ENCODE measurements at regions not wholly inside any gene's neighbourhood (a gene's known extent, or its start where the extent isn't known, plus 50 kb on each side); places are given as distances from the start of the nearest gene placed in this dataset.

GRCh38 chr13:65915195-65915594 lies 1314.9 kb downstream of the PCDH9 start (continued):
- TF ChIP-seq PATZ1 (CRISPR knock-in tag; IDR thresholded peaks at IDR 0.05; ENCODE audit: borderline replicate concordance), result no peak
- TF ChIP-seq, protein P1, sequence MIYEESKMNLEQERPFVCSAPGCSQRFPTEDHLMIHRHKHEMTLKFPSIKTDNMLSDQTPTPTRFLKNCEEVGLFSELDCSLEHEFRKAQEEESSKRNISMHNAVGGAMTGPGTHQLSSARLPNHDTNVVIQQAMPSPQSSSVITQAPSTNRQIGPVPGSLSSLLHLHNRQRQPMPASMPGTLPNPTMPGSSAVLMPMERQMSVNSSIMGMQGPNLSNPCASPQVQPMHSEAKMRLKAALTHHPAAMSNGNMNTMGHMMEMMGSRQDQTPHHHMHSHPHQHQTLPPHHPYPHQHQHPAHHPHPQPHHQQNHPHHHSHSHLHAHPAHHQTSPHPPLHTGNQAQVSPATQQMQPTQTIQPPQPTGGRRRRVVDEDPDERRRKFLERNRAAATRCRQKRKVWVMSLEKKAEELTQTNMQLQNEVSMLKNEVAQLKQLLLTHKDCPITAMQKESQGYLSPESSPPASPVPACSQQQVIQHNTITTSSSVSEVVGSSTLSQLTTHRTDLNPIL (CRISPR knock-in tag; IDR thresholded peaks at IDR 0.05; ENCODE audit: low read depth), result no peak
- TF ChIP-seq RARB (CRISPR knock-in tag; IDR thresholded peaks at IDR 0.05), result no peak
- TF ChIP-seq ESRRG (CRISPR knock-in tag; IDR thresholded peaks at IDR 0.05), result no peak
- TF ChIP-seq TCF4 (CRISPR knock-in tag; IDR thresholded peaks at IDR 0.05; ENCODE audit: borderline replicate concordance), result no peak
- no peak for TF ChIP-seq ZNF70 (CRISPR knock-in tag; IDR thresholded peaks at IDR 0.05)
- no peak for TF ChIP-seq BACH2 (CRISPR knock-in tag; IDR thresholded peaks at IDR 0.05; ENCODE audit: borderline replicate concordance)

DNA sequence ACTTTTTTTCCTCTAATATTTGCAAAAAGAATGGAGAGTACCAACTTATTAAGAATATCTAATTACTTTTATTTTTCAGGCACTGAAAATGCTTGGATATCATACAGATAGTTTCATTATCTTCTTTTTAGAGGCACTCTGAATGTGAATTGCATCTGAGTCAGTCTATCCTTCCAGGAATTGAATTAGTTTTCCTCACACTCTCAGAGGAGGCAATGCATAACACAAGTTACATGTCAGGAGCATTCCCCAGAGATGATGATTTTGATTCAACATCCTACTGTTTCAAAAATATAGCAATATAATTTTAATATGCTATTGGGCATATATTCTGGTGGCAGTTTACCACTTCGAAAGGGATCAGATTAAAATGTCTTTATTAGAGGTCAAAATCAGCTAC lies 1315.4 kb downstream of the PCDH9 start:
- no peak for TF ChIP-seq TOX (CRISPR knock-in tag; IDR thresholded peaks at IDR 0.05; ENCODE audit: borderline replicate concordance)
- peak; percentile 50; the same call in 1 of the 2 replicates for TF ChIP-seq ISL1 (CRISPR knock-in tag; IDR thresholded peaks at IDR 0.05)
- no peak for TF ChIP-seq BACH2 (CRISPR knock-in tag; IDR thresholded peaks at IDR 0.05; ENCODE audit: borderline replicate concordance)

DNA sequence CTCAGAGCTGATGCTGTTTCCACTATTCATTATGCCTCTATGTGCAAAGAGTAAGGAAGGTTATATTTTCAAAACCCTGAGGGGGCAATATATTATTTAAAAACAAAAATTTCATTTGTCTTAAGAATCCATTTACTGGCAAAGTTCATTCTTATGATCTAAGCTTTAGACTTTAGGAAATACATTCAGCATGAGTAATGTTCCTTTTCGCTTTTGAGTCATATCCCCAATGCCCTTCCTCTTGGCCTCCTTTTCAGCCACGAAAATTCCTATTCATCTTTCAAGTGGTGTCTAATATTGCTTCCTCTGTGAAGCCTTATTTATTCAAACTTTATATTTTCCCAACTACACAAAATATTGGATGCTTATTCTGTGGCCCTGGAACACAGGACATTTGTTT lies 1317.0 kb downstream of the PCDH9 start:
- peak; percentile 76 for ATAC-seq

More for the DNA sequence above, 1315.4 kb downstream of the PCDH9 start:
- ATAC-seq, result peak; percentile 31; the same call in 2 of the 3 replicates

DNA sequence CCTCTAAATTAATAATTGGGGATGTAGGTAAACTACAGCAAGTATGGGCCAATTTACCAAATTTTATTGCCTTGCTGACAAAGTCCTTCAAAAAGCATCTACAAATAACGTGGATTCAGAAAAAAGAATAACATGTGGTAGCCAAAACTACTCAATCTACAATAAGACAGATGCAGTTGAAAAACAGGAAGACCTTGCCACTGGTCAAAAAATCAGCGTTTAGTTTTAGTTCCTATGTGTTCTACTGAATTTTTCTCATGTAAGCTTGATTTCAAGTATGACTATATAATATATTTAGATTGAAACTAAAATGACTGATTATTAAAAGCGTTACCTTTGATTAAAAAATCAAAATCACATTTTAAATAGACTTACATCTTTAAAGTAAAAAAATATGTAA lies 1317.6 kb downstream of the PCDH9 start:
- no peak for ATAC-seq
- no peak for TF ChIP-seq ZFP30 (CRISPR knock-in tag; IDR thresholded peaks at IDR 0.05)
- no peak for TF ChIP-seq ZFP3 (CRISPR knock-in tag; IDR thresholded peaks at IDR 0.05)
- TF ChIP-seq CSDC2 (CRISPR knock-in tag; IDR thresholded peaks at IDR 0.05), result no peak
- TF ChIP-seq ZNF8 (CRISPR knock-in tag; IDR thresholded peaks at IDR 0.05), result no peak
- TF ChIP-seq OSR1 (CRISPR knock-in tag; IDR thresholded peaks at IDR 0.05), result no peak
- TF ChIP-seq PATZ1 (CRISPR knock-in tag; IDR thresholded peaks at IDR 0.05; ENCODE audit: borderline replicate concordance), result no peak
- no peak for TF ChIP-seq ISL1 (CRISPR knock-in tag; IDR thresholded peaks at IDR 0.05)
- no peak for TF ChIP-seq ZNF70 (CRISPR knock-in tag; IDR thresholded peaks at IDR 0.05)
- TF ChIP-seq ZNF565 (CRISPR knock-in tag; conservative IDR thresholded peaks at IDR 0.05; ENCODE audit: low read depth), result no peak

More for the DNA sequence above, 1317.0 kb downstream of the PCDH9 start:
- TF ChIP-seq, protein P1 (CRISPR knock-in tag; IDR thresholded peaks at IDR 0.05; ENCODE audit: low read depth), result no peak
- TF ChIP-seq TOX (CRISPR knock-in tag; IDR thresholded peaks at IDR 0.05; ENCODE audit: borderline replicate concordance), result peak; percentile 18; the same call in 1 of the 2 replicates

- no peak for ATAC-seq
These were observed 1318.5 kb downstream of the PCDH9 start for GRCh38 chr13:65911546-65912193.

GRCh38 chr13:65909501-65909900 lies 1320.6 kb downstream of the PCDH9 start:
- TF ChIP-seq ZNF70 (CRISPR knock-in tag; IDR thresholded peaks at IDR 0.05) (no peak), OSR1 (CRISPR knock-in tag; IDR thresholded peaks at IDR 0.05) (no peak)
- ATAC-seq, result no peak

More at GRCh38 chr13:65911546-65912193, 1318.5 kb downstream of the PCDH9 start:
- no peak for TF ChIP-seq GLIS3 (CRISPR knock-in tag; IDR thresholded peaks at IDR 0.05)
- no peak for TF ChIP-seq SNAI2 (CRISPR knock-in tag; IDR thresholded peaks at IDR 0.05)
